HCT116 (cell line): ENCODE measurements at regions not wholly inside any gene's neighbourhood (a gene's known extent, or its start where the extent isn't known, plus 50 kb on each side); places are given as distances from the start of the nearest gene placed in this dataset.
"Not testable (repeated sequence)": the region's sequence is repeated elsewhere in the genome, so short reads cannot be mapped to it uniquely, and the experiment has no call there.

ENCODE experiments used
- ATAC-seq: fragments of 200-7000 bp; cut with Tn5 transposase; 2 replicates; pipeline ENCODE4 v1.9.1; 2020; ENCODE audit warnings: mild to moderate bottlenecking, moderate library complexity
- BruUV-seq: library from RNA; stranded (reverse); fragments of 400-500 nt; replicated peaks from 2 replicates; lab custom pipeline; 2021; lab: Mats Ljungman, UMichigan
- CTCF ChIA-PET: fragments of 300-600 bp; sonication (Branson Sonifier 250); formaldehyde crosslinking; loops from one replicate; lab custom pipeline; 2021; ENCODE audit warnings: antibody characterized with exemption; lab: Charles Lee
- POLR2A ChIA-PET: fragments of 300-600, 350-600 bp; sonication (Branson Sonifier 250); formaldehyde crosslinking; loops from one replicate; lab custom pipeline; 2021; ENCODE audit warnings: antibody characterized with exemption; lab: Charles Lee
- RAD21 ChIA-PET, 2 experiments: fragments of 300-600 bp; sonication (Branson Sonifier 250); formaldehyde crosslinking; loops; one replicate each; lab custom pipeline; 2023; ENCODE audit warnings: low total read pairs in 2 of 2; ENCODE audit not compliant: uncharacterized antibody in 2 of 2, unreplicated experiment in 2 of 2, low non-redundant PET in 1 of 2; lab: Charles Lee
- DNase-seq: peaks from one replicate; pipeline ENCODE4 v3.0.0-alpha.2; 2010; ENCODE audit warnings: low read depth, low spot score
- H2AFZ ChIP-seq: fragments of 200-600 bp; shearing (Covaris generic), sonication (generic); 2 replicates; pipeline ENCODE4 v1.6.1; 2017; ENCODE audit warnings: low read depth, mixed run types, mixed read lengths, antibody characterized with exemption, low read length; ENCODE audit not compliant: poor library complexity, severe bottlenecking
- H3K27ac ChIP-seq: 2 replicates; pipeline ENCODE4 v1.5.1; 2012; ENCODE audit warnings: low read depth, low read length
- H3K27me3 ChIP-seq: fragments of 200-600 bp; sonication (generic); 2 replicates; pipeline ENCODE4 v1.6.1; 2016; ENCODE audit warnings: mixed run types, low read length, mixed read lengths; ENCODE audit not compliant: insufficient read depth
- H3K36me3 ChIP-seq, 2 experiments: fragments of 200-500 bp in 1 of 2; fragments of 200-600 bp in 1 of 2; sonication (Bioruptor generic) in 1 of 2; sonication (generic) in 1 of 2; 2 replicates each; pipeline versions ENCODE4 v1.5.1 to v1.6.1; 2014 to 2016; ENCODE audit warnings: low read length in 2 of 2, inconsistent platforms in 1 of 2, mixed read lengths in 1 of 2, mixed run types in 1 of 2; ENCODE audit not compliant: insufficient read depth in 2 of 2, control insufficient read depth in 1 of 2
- H3K4me1 ChIP-seq, 2 experiments: fragments of 200-600 bp in 1 of 2; sonication (generic) in 1 of 2; 2 replicates each; pipeline versions ENCODE4 v1.5.1 to v1.6.1; 2012 to 2017; ENCODE audit warnings: low read length in 2 of 2, inconsistent platforms in 1 of 2, mild to moderate bottlenecking in 1 of 2, mixed read lengths in 1 of 2, mixed run types in 1 of 2, moderate library complexity in 1 of 2; ENCODE audit not compliant: insufficient read depth in 2 of 2, control insufficient read depth in 1 of 2
- H3K4me2 ChIP-seq: fragments of 200-600 bp; sonication (generic); 2 replicates; pipeline ENCODE4 v1.6.1; 2017; ENCODE audit warnings: mixed run types, low read length, mixed read lengths
- H3K4me3 ChIP-seq, 2 experiments: fragments of 200-600 bp in 1 of 2; sonication (generic) in 1 of 2; replicated peaks in 1 of 2; 2 replicates each; pipeline ENCODE4 v1.5.1; 2011 to 2016; ENCODE audit warnings: low read length in 2 of 2, control low read depth in 1 of 2, low read depth in 1 of 2, mild to moderate bottlenecking in 1 of 2, mixed read lengths in 1 of 2, mixed run types in 1 of 2
- H3K79me2 ChIP-seq: fragments of 200-600 bp; sonication (generic); 2 replicates; pipeline ENCODE4 v1.6.1; 2017; ENCODE audit warnings: mild to moderate bottlenecking, mixed run types, low read length, moderate library complexity, mixed read lengths; ENCODE audit not compliant: insufficient read depth
- H3K9ac ChIP-seq: fragments of 200-600 bp; sonication (generic); 2 replicates; pipeline ENCODE4 v1.6.1; 2016; ENCODE audit warnings: low read length, mixed read lengths
- H3K9me2 ChIP-seq: fragments of 200-600 bp; sonication (generic), shearing (Covaris generic); 2 replicates; pipeline ENCODE4 v1.6.1; 2017; ENCODE audit warnings: mixed run types, mild to moderate bottlenecking, moderate library complexity; ENCODE audit not compliant: insufficient read depth
- H3K9me3 ChIP-seq, 2 experiments: fragments of 200-500 bp in 1 of 2; fragments of 200-600 bp in 1 of 2; sonication (Bioruptor generic) in 1 of 2; sonication (generic) in 1 of 2; 2 replicates each; pipeline ENCODE4 v1.6.1; 2014 to 2017; ENCODE audit warnings: low read length in 2 of 2, mixed read lengths in 2 of 2, inconsistent platforms in 1 of 2, low read depth in 1 of 2, mild to moderate bottlenecking in 1 of 2, mixed run types in 1 of 2, moderate library complexity in 1 of 2; ENCODE audit not compliant: control insufficient read depth in 1 of 2, insufficient read depth in 1 of 2
- H4K20me1 ChIP-seq: fragments of 200-600 bp; sonication (generic), shearing (Covaris generic); 2 replicates; pipeline ENCODE4 v1.6.1; 2017; ENCODE audit warnings: mixed run types, mild to moderate bottlenecking, moderate library complexity; ENCODE audit not compliant: insufficient read depth
- intact Hi-C: fragments of 100-400 bp; cut with micrococcal nuclease; formaldehyde crosslinking; loops from 2 replicates; pipeline ENCODE4 v1.10.0; 2022

DNA sequence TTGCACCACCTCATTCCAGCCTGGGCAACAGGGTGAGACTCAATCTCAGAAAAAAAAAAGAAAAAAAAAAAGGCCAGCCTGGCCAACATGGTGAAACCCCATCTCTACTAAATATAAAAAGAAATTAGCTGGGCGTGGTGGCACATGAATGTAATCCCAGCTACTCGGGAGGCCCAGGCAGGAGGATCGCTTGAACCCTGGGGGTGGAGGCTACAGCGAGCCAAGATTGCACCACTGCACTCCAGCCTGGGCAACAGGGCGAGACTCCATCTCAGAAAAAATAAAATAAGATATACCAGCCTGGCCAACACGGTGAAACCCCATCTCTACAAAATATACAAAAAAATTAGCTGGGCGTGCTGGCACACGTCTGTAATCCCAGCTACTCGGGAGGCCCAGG is 1602.3 kb downstream of the RPIA start:
- RAD21 ChIA-PET, intact Hi-C loops, DNase-seq, H3K9me2 ChIP-seq, H3K27ac ChIP-seq, ATAC-seq, H3K9me3 ChIP-seq, H4K20me1 ChIP-seq, POLR2A ChIA-PET, H3K4me2 ChIP-seq, H3K4me3 ChIP-seq, BruUV-seq, H3K27me3 ChIP-seq, CTCF ChIA-PET, H3K4me1 ChIP-seq, H3K9ac ChIP-seq, H2AFZ ChIP-seq, H3K36me3 ChIP-seq, H3K79me2 ChIP-seq: not testable (repeated sequence)

DNA sequence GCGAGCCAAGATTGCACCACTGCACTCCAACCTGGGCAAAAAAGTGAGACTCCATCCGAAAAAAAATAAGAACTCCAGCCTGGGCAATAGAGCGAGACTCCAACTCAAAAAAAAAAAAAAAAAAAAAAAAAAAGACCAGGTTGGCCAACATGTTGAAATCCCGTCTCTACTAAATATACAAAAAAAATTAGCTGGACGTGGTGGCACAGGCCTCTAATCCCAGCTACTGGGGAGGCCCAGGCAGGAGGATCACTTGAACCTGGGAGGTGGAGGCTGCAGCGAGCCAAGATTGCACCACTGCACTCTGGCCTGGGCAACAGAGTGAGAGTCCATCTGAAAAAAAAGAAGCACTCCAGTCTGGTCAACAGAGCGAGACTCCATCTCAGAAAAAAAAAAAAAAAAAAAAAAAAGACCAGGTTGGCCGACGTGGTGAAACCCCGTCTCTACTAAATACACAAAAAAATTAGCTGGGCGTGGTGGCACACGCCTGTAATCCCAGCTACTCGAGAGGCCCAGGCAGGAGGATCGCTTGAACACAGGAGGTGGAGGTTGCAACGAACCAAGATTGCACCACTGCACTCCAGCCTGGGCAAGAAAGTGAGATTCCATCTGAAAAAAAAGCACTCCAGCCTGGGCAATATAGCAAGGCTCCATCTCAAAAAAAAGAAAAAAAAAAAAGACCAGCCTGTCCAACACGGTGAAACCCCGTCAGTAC is 1603.7 kb downstream of the RPIA start:
- RAD21 ChIA-PET, H3K4me1 ChIP-seq, H3K27ac ChIP-seq, H2AFZ ChIP-seq, H3K36me3 ChIP-seq, H3K9me2 ChIP-seq, H4K20me1 ChIP-seq, BruUV-seq, H3K4me2 ChIP-seq, intact Hi-C loops, ATAC-seq, H3K9ac ChIP-seq, H3K27me3 ChIP-seq, H3K9me3 ChIP-seq, H3K4me3 ChIP-seq, H3K79me2 ChIP-seq, CTCF ChIA-PET, POLR2A ChIA-PET, DNase-seq: not testable (repeated sequence)

GRCh38 chr2:90296484-90296777 is 1605.0 kb downstream of the RPIA start:
- H3K27me3 ChIP-seq, intact Hi-C loops, H2AFZ ChIP-seq, H3K9me3 ChIP-seq, H3K4me1 ChIP-seq, H3K9me2 ChIP-seq, H3K9ac ChIP-seq, RAD21 ChIA-PET, CTCF ChIA-PET, ATAC-seq, POLR2A ChIA-PET, H4K20me1 ChIP-seq, BruUV-seq, H3K27ac ChIP-seq, H3K4me2 ChIP-seq, DNase-seq, H3K79me2 ChIP-seq, H3K36me3 ChIP-seq, H3K4me3 ChIP-seq: not testable (repeated sequence)

GRCh38 chr2:90297701-90298100 is 1606.2 kb downstream of the RPIA start:
- BruUV-seq, intact Hi-C loops, DNase-seq, H3K4me3 ChIP-seq, POLR2A ChIA-PET, H3K9me3 ChIP-seq, CTCF ChIA-PET, H4K20me1 ChIP-seq, H3K9ac ChIP-seq, ATAC-seq, H3K27me3 ChIP-seq, RAD21 ChIA-PET, H3K9me2 ChIP-seq, H3K79me2 ChIP-seq, H2AFZ ChIP-seq, H3K27ac ChIP-seq, H3K4me2 ChIP-seq, H3K36me3 ChIP-seq, H3K4me1 ChIP-seq: not testable (repeated sequence)
